IPS DF 4.7 (cell line): ENCODE measurements at regions not wholly inside any gene's neighbourhood (a gene's known extent, or its start where the extent isn't known, plus 50 kb on each side); places are given as distances from the start of the nearest gene placed in this dataset.

Experiments used
- DNase-seq: peaks from one replicate; pipeline ENCODE4 v3.0.0-alpha.2; 2013; ENCODE audit warnings: low spot score; ENCODE audit errors: extremely low read depth

DNA sequence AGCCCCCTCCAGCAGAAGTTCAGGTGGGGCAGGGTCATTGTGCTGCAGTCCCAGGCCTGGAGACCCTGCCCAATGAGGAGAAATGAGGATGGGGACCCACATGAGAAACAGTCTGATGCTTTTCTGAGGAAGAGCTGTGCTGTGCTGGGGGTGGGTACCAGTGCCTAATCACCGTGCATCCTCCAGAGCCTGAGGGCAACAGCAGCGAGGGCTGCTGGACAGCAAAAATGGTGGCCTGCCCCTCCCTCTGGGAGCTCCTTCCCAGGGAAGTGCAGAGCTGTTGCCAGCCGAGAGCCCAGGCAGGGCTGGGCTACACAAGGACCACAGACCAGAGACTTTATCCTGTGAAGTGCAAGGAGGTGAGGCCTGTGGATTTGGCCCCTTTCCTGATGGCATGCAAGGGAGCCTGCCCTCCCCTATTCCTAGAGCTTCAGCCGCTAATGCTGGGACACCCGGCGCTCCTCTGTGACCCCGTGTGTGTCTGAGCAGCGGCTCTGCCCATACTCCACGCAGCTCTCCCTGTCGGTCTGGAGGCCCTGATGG is 134.8 kb downstream of the DSEL start:
- DNase-seq: no peak

DNA sequence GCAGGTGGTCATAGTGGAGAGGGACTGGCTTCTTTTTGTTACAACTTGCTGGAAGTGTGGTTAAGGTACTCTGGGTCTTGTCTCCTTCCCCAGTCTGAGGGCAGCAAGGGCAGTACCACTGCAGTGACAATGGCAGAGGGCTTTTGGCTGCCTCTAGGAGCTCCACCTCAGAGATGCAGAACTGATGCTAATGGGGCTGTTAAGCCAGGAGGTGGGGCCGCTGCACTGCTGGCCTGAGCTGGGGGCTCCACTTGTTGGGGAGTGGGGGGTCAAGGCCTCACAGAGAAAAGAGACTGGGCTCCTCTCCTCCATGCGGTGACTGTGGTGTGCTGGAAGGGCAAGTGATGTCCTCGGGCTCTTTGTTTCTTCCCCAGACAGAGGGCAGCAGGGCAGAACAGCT is 135.7 kb downstream of the DSEL start:
- DNase-seq: no peak

DNA sequence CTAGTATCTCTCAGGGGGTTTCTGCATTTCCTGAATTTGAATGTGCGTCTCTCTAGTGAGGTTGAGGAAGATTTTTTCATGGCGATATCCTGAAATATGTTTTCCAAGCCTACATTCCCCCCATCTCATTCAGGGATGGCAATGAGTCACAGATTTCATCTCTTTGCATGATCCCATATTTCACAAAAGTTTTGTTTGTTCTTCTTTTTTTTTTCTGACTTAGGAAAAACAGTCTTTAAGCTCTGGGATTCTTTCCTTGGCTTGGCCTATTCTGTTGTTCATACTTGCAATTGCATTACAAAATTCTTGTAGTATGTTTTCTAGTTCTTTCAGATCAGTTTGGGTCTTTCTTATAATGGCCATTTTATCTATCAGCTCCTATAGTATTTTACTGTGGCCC is 136.5 kb downstream of the DSEL start:
- DNase-seq: no peak

- DNase-seq: no peak
Measured at GRCh38 chr18:67376372-67376771, 140.1 kb downstream of the DSEL start.

DNA sequence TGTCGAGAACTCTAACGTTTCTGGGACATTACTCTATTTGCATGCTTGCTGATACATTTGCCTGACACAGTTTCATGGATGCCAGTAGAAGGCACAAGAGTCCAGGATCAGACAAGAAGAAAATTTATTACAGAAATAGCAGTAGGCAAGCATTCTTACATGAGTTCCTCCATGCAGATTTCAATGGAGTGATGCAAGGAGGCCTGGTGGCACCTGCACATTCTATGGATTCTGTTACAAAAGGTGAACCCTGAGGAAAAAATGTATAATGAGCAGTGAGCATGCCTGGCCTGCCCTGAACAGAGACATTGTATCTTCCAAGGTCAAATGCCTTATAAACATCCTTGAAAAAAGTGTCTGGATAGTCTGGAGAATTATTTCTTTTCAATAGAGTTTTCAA is 142.9 kb downstream of the DSEL start:
- DNase-seq: no peak

DNA sequence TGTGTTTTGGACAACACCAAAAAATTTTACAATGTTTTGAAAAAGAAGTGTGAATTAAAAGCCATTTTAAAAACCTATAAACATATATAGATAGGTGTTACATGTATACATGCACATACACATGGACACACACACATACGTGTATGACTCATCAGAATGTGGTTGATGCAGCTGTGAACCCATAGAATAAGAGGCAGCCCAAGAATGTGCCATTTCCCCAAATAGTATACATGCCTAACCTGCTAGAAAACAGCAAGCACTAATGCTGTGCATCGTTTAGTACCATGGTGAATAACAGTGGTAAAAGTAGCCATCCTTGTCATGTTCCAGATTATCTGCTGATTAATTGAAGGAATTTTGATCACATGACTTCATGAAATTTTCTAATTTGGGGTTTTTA is 149.0 kb downstream of the DSEL start:
- no peak for DNase-seq

GRCh38 chr18:67363694-67364093 is 152.8 kb downstream of the DSEL start:
- DNase-seq: no peak

- DNase-seq: no peak
Measured at GRCh38 chr18:67362906-67363305, 153.6 kb downstream of the DSEL start.

- DNase-seq: no peak
Measured at GRCh38 chr18:67359873-67360838, 156.4 kb downstream of the DSEL start.

GRCh38 chr18:67358947-67359346 is 157.6 kb downstream of the DSEL start:
- DNase-seq: no peak

GRCh38 chr18:67354692-67355091 is 161.8 kb downstream of the DSEL start:
- DNase-seq: no peak

GRCh38 chr18:67354091-67354490 is 162.4 kb downstream of the DSEL start:
- no peak for DNase-seq

- DNase-seq: no peak
Measured at GRCh38 chr18:67347438-67347837, 169.1 kb downstream of the DSEL start.

DNA sequence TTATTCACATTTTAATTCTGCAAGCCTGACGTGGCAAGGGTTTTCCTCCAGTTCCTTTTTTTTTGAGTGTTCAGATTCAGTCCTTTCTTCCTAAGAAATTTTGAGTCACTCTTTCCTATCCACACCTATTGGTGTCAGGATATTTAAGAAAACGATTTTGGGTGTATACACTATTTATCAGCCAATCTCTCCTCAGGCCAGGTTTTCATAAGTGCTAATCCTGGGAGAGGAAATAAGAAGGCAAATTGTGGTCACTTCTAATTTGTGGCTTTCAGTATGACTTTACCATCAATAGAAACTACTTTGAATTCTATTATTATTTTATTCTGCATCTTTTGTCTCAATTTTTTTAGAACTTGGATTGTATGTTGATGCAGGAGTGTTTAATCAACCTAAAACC is 174.4 kb downstream of the DSEL start:
- no peak for DNase-seq

- no peak for DNase-seq
Measured at GRCh38 chr18:67337696-67338095, 178.8 kb downstream of the DSEL start.

DNA sequence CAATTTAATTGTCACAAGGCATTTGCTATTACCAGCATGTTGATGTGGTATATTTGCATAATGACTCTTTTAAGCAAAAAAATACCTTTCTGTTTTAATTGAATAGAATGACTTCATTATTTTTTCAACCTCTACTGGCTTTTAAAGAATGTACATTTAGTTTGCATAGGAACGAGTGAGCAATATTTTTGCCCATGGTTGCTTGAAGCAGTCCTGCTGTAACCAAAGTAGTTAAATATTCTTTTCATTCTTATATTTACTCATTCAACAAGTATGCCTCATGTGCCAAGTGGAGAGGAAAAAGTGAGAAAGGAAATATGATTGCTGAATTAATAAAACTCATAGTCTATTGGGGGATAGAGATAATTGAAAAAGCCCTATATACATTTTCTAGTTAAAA is 184.7 kb downstream of the DSEL start:
- no peak for DNase-seq

- no peak for DNase-seq
Measured at GRCh38 chr18:67319109-67319508, 197.4 kb downstream of the DSEL start.

DNA sequence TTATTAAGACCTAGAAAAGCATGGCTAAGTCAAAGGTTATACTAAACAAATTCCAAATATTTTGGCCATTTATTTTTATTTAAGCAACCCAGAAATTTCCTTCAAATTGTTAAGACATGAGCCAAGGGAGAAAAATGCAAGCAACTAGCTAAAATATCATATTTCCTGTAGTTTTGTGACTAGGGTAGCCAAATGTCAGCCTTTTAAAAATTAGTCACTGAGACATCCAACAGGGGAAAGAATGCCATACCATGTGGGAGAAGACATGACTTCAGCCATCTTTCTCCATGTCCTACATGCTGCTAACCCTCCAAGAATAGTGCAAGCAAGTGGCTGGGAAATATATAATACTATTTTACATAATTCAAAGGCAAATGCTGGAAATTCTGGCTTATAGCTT is 197.9 kb downstream of the DSEL start:
- DNase-seq: no peak

GRCh38 chr18:67310826-67311225 is 205.7 kb downstream of the DSEL start:
- DNase-seq: no peak

GRCh38 chr18:67308819-67309218 is 207.7 kb downstream of the DSEL start:
- no peak for DNase-seq

DNA sequence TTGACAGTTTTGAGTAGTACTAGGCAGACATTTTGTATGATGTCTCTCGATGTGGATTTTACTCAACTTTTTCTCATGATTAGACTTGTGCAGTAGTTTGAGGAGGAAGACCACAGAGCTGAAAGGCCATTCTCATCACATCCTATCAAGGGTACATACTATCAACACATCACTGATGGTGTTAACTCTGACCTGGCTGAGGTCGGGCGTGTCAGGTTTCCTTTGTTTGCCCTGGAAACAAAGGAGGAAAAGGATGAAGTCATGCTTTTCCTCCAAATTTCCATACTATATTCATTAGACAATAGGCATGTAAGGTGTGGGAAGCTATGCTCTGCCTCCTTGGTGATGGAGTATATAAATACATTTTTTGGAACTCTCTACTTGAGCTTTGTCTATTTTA is 211.1 kb downstream of the DSEL start:
- no peak for DNase-seq

DNA sequence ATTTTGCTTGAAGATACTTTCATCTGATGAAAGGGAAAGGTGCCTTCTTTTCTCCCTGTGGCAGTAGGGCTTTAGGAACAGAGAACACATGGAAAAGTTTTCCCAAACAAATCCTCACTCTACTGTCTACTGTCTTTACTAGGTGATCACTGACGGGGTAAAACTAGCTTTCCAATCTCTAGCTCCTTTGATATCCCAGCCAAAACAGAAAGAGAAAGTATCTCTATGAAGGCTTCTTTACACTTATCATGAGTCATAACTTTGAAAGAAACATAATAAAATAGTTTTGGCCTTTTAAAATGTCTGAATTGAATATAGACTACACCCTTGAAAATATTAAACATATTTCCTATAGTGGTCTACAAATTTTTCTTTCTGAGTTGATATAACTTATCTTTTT is 214.5 kb downstream of the DSEL start:
- no peak for DNase-seq

GRCh38 chr18:67301592-67301991 is 214.9 kb downstream of the DSEL start:
- DNase-seq: no peak
